Tongue (tissue), 1 donor: ENCODE measurements at regions not wholly inside any gene's neighbourhood (a gene's known extent, or its start where the extent isn't known, plus 50 kb on each side); places are given as distances from the start of the nearest gene placed in this dataset.

ENCODE experiments used
- DNase-seq: peaks from one replicate; pipeline ENCODE4 v3.0.0-alpha.2; 2015

DNA sequence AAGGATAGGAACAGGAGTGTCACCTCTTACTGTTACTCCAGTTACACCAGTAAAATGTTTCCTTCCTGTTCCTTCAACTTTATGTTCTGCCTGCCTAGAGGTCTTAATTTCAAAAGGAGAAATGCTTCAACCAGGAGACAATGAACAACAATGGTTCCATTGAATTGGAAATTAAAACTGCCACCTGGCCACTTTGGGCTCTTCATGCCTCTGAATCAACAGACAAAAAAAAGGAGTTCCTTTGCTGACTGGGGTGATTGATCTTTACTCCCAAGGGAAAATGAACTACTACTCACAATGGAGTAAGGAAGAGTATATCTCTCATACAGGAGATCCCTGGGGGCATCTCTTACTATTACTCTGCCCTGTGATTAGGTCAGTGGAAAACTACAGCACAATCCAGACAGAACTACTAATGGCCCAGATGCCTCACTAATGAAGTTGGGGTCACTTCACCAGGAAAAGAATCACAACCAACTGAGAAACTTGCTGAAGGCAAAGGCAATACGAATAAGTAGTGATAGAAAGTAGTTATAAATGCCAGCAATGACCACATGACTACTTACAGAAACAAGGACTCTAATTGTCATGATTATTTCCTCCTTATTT is 76.6 kb upstream of the PRDX6 start:
- DNase-seq = no peak

DNA sequence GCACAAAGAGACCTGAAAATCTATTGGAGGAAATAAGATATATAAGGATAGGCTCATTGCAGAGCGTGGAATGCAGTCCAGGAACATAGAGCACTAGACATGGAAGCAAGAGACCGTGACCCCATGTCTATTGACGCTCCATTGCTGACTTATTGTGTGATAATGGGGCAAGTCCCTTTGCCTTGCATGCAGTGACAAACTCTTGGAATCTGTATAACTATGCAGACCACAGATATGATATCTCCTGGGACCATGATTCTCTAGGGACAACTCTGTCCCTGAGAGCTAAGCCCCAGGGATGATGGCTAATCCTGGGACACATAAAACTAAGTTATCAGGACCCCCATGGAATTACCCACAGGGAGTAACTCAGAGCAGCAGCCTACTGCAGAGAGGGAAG is 73.1 kb upstream of the PRDX6 start:
- no peak for DNase-seq

GRCh38 chr1:173405281-173405680 is 71.9 kb upstream of the PRDX6 start:
- DNase-seq = no peak

GRCh38 chr1:173405834-173406233 is 71.3 kb upstream of the PRDX6 start:
- DNase-seq = no peak

DNA sequence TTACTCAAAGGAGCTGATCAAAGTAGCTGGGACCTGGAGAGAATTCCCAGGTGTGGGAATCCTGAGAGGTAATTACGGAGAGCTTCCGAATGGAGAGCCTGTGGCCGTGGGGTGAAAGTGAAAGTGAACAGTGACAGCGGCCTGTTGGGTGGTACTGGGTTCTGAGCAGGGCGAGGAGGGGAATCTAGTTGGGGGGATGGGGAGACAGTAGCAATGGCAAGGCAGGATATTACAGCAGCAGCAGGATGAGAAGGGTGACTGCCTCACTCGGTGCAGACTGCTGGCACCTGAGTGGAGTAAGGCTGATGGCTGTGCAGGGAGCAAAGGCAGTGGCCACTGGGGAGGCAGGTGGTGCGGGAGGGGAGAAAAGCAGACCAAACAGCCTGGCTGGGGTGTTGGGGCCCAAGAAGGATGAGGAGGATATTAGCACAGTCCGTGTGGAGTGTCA is 70.3 kb upstream of the PRDX6 start:
- DNase-seq = no peak

DNA sequence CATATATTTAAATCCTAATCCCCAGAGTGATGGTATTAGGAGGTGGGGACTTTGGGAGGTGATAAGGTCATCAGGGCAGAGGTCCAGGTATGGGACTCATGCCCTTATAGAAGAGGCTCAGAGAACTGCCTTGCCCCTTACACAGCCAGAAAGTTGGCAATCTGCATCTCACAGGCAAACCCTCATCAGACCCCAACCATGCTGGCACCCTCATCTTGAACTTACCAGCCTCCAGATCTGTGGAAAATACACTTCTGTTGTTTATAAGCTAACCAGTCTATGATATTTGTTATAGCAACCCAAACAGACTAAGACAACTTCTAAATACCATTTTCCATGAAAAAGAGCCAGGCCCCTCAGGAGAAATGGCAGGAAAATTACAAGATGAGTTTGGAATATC is 69.3 kb upstream of the PRDX6 start:
- no peak for DNase-seq

DNA sequence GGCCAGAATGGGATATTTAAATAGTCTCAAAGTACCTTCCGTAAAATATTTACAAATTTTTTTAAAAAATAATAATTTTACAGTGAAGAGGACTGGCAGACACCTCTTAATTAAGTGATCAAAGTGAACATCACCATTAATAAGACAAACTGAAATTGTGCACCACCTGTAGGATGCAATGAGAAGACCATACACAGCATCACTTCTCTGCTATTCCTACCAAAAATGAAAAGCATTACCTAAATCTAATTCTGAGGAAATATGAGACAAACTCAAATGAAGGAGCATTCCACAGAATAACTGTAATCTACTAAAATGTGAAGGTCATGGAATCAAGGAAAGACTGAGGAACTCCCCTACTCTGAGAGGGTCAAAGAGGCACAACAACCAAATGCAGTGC is 68.2 kb upstream of the PRDX6 start:
- DNase-seq = no peak

GRCh38 chr1:173409613-173410012 is 67.5 kb upstream of the PRDX6 start:
- no peak for DNase-seq

- DNase-seq = no peak
Measured at GRCh38 chr1:173410133-173410793, 66.9 kb upstream of the PRDX6 start.

GRCh38 chr1:173410794-173411236 is 66.3 kb upstream of the PRDX6 start:
- DNase-seq = no peak

- no peak for DNase-seq
Measured at GRCh38 chr1:173411835-173412742, 65.0 kb upstream of the PRDX6 start.

- DNase-seq = no peak
Measured at GRCh38 chr1:173413271-173413707, 63.8 kb upstream of the PRDX6 start.

DNA sequence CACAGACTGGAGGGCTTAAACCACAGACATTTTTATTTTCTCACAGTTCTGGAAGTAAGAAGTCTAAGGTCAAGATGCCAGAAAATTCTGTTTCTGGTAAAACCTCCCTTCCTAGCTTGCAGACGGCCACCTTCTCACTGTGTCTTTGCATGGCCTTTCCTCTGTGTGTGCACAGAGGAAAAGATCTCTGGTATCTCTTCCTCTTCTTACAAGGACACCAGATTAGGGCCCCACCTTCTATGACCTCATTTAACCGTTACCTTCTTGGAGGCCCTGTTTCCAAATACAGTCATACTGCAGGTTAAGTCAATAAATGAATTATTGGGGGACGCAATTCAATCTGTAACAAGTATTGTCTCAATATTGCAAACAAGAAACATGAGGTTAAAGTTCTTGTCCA is 63.0 kb upstream of the PRDX6 start:
- no peak for DNase-seq

DNA sequence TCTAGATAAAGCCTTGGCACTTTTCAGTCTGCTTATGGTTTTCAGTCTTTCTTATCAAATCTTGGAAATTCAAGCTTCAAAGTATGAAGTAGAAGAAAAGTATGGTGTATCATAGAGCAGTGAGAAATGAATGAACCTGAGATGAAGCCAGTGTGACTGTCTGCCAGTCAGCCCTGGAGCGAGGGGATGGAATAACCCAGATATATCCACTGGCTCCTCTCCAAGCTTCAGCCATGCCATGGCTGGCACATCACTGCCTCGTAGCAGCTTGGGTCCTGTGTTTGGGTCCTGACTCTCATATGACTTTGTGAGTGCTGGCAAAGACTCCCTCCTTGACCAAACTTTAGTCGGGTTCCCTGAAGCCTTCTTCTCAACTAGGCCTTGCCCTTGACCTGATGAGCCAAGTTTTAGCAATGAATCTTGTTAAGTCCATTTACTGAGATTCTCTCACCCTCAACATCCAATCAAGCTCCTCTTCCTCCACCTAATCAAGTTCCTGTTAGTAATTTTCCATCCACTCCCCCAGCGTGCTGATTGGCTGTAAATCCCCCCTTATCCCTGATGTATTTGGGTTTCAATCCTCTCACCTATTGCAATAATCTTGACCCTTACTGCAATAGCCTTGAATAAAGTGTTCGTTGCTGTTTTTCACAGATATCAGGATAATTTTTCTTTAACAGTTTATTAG is 62.5 kb upstream of the PRDX6 start:
- DNase-seq = no peak

GRCh38 chr1:173415490-173415889 is 61.6 kb upstream of the PRDX6 start:
- DNase-seq = no peak

DNA sequence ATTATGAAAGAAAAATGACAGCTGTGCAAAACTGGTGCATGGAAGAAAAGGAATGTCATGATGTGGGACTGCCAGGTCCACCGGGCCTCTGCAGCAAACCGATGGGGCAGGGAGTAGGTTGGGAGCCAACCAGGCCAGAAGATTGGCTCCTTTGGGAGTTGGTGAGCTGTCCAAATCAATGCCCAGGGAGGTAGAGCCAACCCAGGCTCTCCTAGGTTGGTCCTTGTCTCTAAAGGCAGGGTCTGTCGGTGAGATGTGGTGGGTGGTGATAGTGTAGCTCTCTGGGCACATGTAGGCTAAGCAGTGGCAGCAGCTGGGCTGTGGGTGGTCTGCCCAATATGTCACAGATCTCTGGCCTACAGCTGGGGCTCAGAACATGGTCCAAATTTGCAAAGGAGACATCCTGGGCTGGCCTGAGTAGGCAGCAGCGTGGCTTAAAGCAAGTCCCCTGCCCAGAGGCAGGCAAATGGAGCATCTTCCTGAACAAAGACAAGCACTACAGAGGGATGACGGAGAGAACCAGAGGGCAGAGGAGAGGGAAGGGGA is 61.2 kb upstream of the PRDX6 start:
- DNase-seq = peak; percentile 80

GRCh38 chr1:173417563-173417962 is 59.6 kb upstream of the PRDX6 start:
- no peak for DNase-seq

- DNase-seq = no peak
Measured at GRCh38 chr1:173418107-173418985, 58.8 kb upstream of the PRDX6 start.

GRCh38 chr1:173420330-173420806 is 56.8 kb upstream of the PRDX6 start:
- DNase-seq = peak; percentile 90

- DNase-seq = peak; percentile 61
Measured at GRCh38 chr1:173421286-173421685, 55.8 kb upstream of the PRDX6 start.

GRCh38 chr1:173421789-173422188 is 55.3 kb upstream of the PRDX6 start:
- DNase-seq = no peak
